Astrocyte of the cerebellum (primary cell): ENCODE measurements at regions not wholly inside any gene's neighbourhood (a gene's known extent, or its start where the extent isn't known, plus 50 kb on each side); places are given as distances from the start of the nearest gene placed in this dataset.

Source experiments
- DNase-seq: peaks from one replicate; pipeline ENCODE4 v3.0.0-alpha.2; 2011; ENCODE audit warnings: low read depth
- H3K4me3 ChIP-seq: 2 replicates; pipeline ENCODE4 v1.5.1; 2011; ENCODE audit warnings: mild to moderate bottlenecking, low read depth, low read length, moderate library complexity
- CTCF ChIP-seq: IDR thresholded peaks from 2 replicates; pipeline ENCODE4 v1.5.1; 2012; ENCODE audit warnings: low read length, low read depth, moderate library complexity, mild to moderate bottlenecking; ENCODE audit errors: missing control alignments
- in situ Hi-C: cut with HindIII; loops from 2 replicates; pipeline ENCODE4 v1.10.0; 2017; ENCODE audit warnings: low sequenced_read_pairs

- DNase-seq = no peak
- in situ Hi-C loops = no loop called here
- no peak overlapping the region for H3K4me3 ChIP-seq
- no peak for TF ChIP-seq CTCF
Measured at GRCh38 chr4:146998157-146998556, 52.5 kb upstream of the TTC29 start.

GRCh38 chr4:147003956-147004809 lies 58.5 kb upstream of the TTC29 start:
- no peak for TF ChIP-seq CTCF
- DNase-seq = no peak
- H3K4me3 ChIP-seq = no peak overlapping the region
- in situ Hi-C loops = no loop called here

- H3K4me3 ChIP-seq = no peak overlapping the region
- no peak for DNase-seq
- TF ChIP-seq CTCF = no peak
- in situ Hi-C loops = no loop called here
Measured at GRCh38 chr4:147006229-147006628, 60.6 kb upstream of the TTC29 start.

GRCh38 chr4:147009875-147010274 lies 64.2 kb upstream of the TTC29 start:
- no peak overlapping the region for H3K4me3 ChIP-seq
- in situ Hi-C loops = no loop called here
- no peak for DNase-seq
- TF ChIP-seq CTCF = no peak

- TF ChIP-seq CTCF = no peak
- no peak overlapping the region for H3K4me3 ChIP-seq
- in situ Hi-C loops = no loop called here
- DNase-seq = no peak
Measured at GRCh38 chr4:147011411-147011810, 65.7 kb upstream of the TTC29 start.

GRCh38 chr4:147012059-147012707 lies 66.5 kb upstream of the TTC29 start:
- in situ Hi-C loops = no loop called here
- no peak overlapping the region for H3K4me3 ChIP-seq
- no peak for DNase-seq
- no peak for TF ChIP-seq CTCF
